CD4-positive, alpha-beta T cell (primary cell): ENCODE measurements at regions not wholly inside any gene's neighbourhood (a gene's known extent, or its start where the extent isn't known, plus 50 kb on each side); places are given as distances from the start of the nearest gene placed in this dataset.

Experiments used
- ATAC-seq: fragments of 200-7000 bp; cut with Tn5 transposase; one replicate; pipeline ENCODE4 v1.10.0; 2022; ENCODE audit warnings: mild to moderate bottlenecking; ENCODE audit not compliant: poor library complexity
- CTCF ChIA-PET: fragments of 350-600 bp; sonication (Branson Sonifier 250); formaldehyde crosslinking; loops from one replicate; lab custom pipeline; 2021; ENCODE audit warnings: antibody characterized with exemption, inconsistent platforms; lab: Charles Lee
- POLR2A ChIA-PET: fragments of 350-600 bp; sonication (Branson Sonifier 250); formaldehyde crosslinking; loops from one replicate; lab custom pipeline; 2021; ENCODE audit warnings: antibody characterized with exemption, inconsistent platforms; lab: Charles Lee
- DNase-seq, 14 experiments: peaks; one replicate each; pipeline ENCODE4 v3.0.0-alpha.2; 2013 to 2020; ENCODE audit warnings: mixed read lengths in 2 of 14
- H3K27ac ChIP-seq, 2 donors: one replicate each; pipeline versions ENCODE4 v1.5.1 to v1.7.0; 2013; ENCODE audit warnings: low read length in 2 of 2, low read depth in 1 of 2, mild to moderate bottlenecking in 1 of 2
- H3K27me3 ChIP-seq, 2 experiments: 1 replicate in 1 of 2; 2 replicates in 1 of 2; pipeline versions ENCODE4 v1.6.1 to v1.7.0; 2013; ENCODE audit warnings: low read length in 2 of 2, control low read depth in 1 of 2, mild to moderate bottlenecking in 1 of 2, moderate library complexity in 1 of 2; ENCODE audit not compliant: insufficient read depth in 2 of 2, control insufficient read depth in 1 of 2
- H3K36me3 ChIP-seq: one replicate; pipeline ENCODE4 v1.6.1; 2013; ENCODE audit warnings: low read length, control low read depth; ENCODE audit not compliant: insufficient read depth
- H3K4me1 ChIP-seq: one replicate; pipeline ENCODE4 v1.6.1; 2013; ENCODE audit warnings: low read length, control low read depth; ENCODE audit not compliant: insufficient read depth
- H3K4me3 ChIP-seq: one replicate; pipeline ENCODE4 v1.5.1; 2013; ENCODE audit warnings: mild to moderate bottlenecking, low read length, moderate library complexity
- H3K9me3 ChIP-seq, 2 experiments: 1 replicate in 1 of 2; 2 replicates in 1 of 2; pipeline versions ENCODE4 v1.6.1 to v1.7.0; 2013; ENCODE audit warnings: low read length in 2 of 2, mild to moderate bottlenecking in 2 of 2, control low read depth in 1 of 2, moderate library complexity in 1 of 2; ENCODE audit not compliant: control insufficient read depth in 1 of 2, insufficient read depth in 1 of 2
- H3K27ac Mint-ChIP-seq: one replicate; pipeline ENCODE4 v1.8.0; 2020; ENCODE audit warnings: mixed read lengths
- H3K27me3 Mint-ChIP-seq: one replicate; pipeline ENCODE4 v1.8.0; 2021; ENCODE audit warnings: mixed read lengths
- H3K36me3 Mint-ChIP-seq: one replicate; pipeline ENCODE4 v1.8.0; 2021; ENCODE audit warnings: low read depth, mixed read lengths
- H3K4me1 Mint-ChIP-seq: one replicate; pipeline ENCODE4 v1.8.0; 2021; ENCODE audit warnings: low read depth, mixed read lengths
- H3K4me3 Mint-ChIP-seq: one replicate; pipeline ENCODE4 v1.8.0; 2020; ENCODE audit warnings: mild to moderate bottlenecking, mixed read lengths
- H3K9me3 Mint-ChIP-seq: one replicate; pipeline ENCODE4 v1.8.0; 2020; ENCODE audit warnings: mixed read lengths
- CTCF ChIP-seq: fragments of 200-600 bp; IDR thresholded peaks from one replicate; pipeline ENCODE4 v1.8.0; 2022; ENCODE audit warnings: antibody characterized with exemption, mild to moderate bottlenecking
- intact Hi-C, 2 experiments: fragments of 100-400 bp; cut with DNase I in 1 of 2; cut with micrococcal nuclease in 1 of 2; formaldehyde crosslinking; loops; one replicate each; pipeline versions ENCODE4 v1.15.1 to v1.9.0; 2023 to 2025; cut with DNase I, micrococcal nuclease

- H3K4me3 Mint-ChIP-seq, result no peak overlapping the region
These were observed 265.3 kb upstream of the PRICKLE1 start for GRCh38 chr12:42854826-42855225.

GRCh38 chr12:42854208-42854607, 264.7 kb upstream of the PRICKLE1 start:
- no peaks in the 10 kb centered on the region for H3K36me3 Mint-ChIP-seq
- H3K27me3 Mint-ChIP-seq, result no peaks in the 10 kb centered on the region
- ATAC-seq (no peak), DNase-seq (no peak)
- no peaks in the 10 kb centered on the region for H3K4me1 Mint-ChIP-seq
- Histone ChIP-seq H3K4me1 (no peaks in the 10 kb centered on the region), H3K27ac (no peak overlapping the region), H3K36me3 (no peaks in the 10 kb centered on the region), H3K9me3 (no peaks in the 10 kb centered on the region), H3K4me3 (no peak overlapping the region), H3K27me3 (no peaks in the 10 kb centered on the region)
- CTCF ChIA-PET, result no interaction called here
- no peaks in the 10 kb centered on the region for H3K9me3 Mint-ChIP-seq
- intact Hi-C loops, result no loop called here
- POLR2A ChIA-PET, result no interaction called here
- TF ChIP-seq CTCF, result no peak
- no peak overlapping the region for H3K27ac Mint-ChIP-seq
- no peak overlapping the region for H3K4me3 Mint-ChIP-seq

More at GRCh38 chr12:42854826-42855225, 265.3 kb upstream of the PRICKLE1 start:
- Mint-ChIP-seq H3K4me1 (no peaks in the 10 kb centered on the region), H3K27me3 (no peaks in the 10 kb centered on the region), H3K36me3 (no peaks in the 10 kb centered on the region), H3K9me3 (no peaks in the 10 kb centered on the region), H3K27ac (no peak overlapping the region)
- no peak for ATAC-seq
- no peaks in the 10 kb centered on the region for H3K36me3 ChIP-seq
- no peaks in the 10 kb centered on the region for H3K9me3 ChIP-seq
- no peaks in the 10 kb centered on the region for H3K4me1 ChIP-seq
- intact Hi-C loops, result no loop called here
- ChIA-PET POLR2A (no interaction called here), CTCF (no interaction called here)
- H3K27me3 ChIP-seq, result no peaks in the 10 kb centered on the region
- H3K27ac ChIP-seq, result no peak overlapping the region
- DNase-seq, result no peak
- H3K4me3 ChIP-seq, result no peak overlapping the region
- TF ChIP-seq CTCF, result no peak

GRCh38 chr12:42853370-42854140, 264.0 kb upstream of the PRICKLE1 start:
- Histone ChIP-seq H3K4me1 (no peaks in the 10 kb centered on the region), H3K36me3 (no peaks in the 10 kb centered on the region), H3K9me3 (no peaks in the 10 kb centered on the region), H3K27ac (no peak overlapping the region), H3K27me3 (no peaks in the 10 kb centered on the region), H3K4me3 (no peak overlapping the region)
- Mint-ChIP-seq H3K9me3 (no peaks in the 10 kb centered on the region), H3K4me3 (no peak overlapping the region), H3K4me1 (no peaks in the 10 kb centered on the region), H3K27ac (no peak overlapping the region), H3K27me3 (no peaks in the 10 kb centered on the region), H3K36me3 (no peaks in the 10 kb centered on the region)
- ChIA-PET POLR2A (no interaction called here), CTCF (no interaction called here)
- no peak for TF ChIP-seq CTCF
- DNase-seq, result no peak
- no peak for ATAC-seq
- intact Hi-C loops, result no loop called here
